ENCODE measurements at regions not wholly inside any gene's neighbourhood (a gene's known extent, or its start where the extent isn't known, plus 50 kb on each side); places are given as distances from the start of the nearest gene placed in this dataset.
"Not testable (repeated sequence)": the region's sequence is repeated elsewhere in the genome, so short reads cannot be mapped to it uniquely, and the experiment has no call there.

GRCh38 chr4:34974313-34974680, 1270.0 kb downstream of the ARAP2 start:
- no peak overlapping the region for H3K4me3 ChIP-seq (ENCODE audit: low read depth, low read length)
- no peak for TF ChIP-seq CTCF (IDR thresholded peaks at IDR 0.05; ENCODE audit: insufficient read depth, low read depth, low read length)
- no peak for DNase-seq (ENCODE audit: low read depth)

- H3K4me3 ChIP-seq (ENCODE audit: low read depth, low read length); DNase-seq (ENCODE audit: low read depth): not testable (repeated sequence)
These were observed 1223.1 kb downstream of the ARAP2 start for GRCh38 chr4:35021222-35021621.

GRCh38 chr4:35025152-35025834, 1219.0 kb downstream of the ARAP2 start:
- no peak for DNase-seq (ENCODE audit: low read depth)
- no peak for TF ChIP-seq CTCF (IDR thresholded peaks at IDR 0.05; ENCODE audit: insufficient read depth, low read depth, low read length)
- H3K4me3 ChIP-seq (ENCODE audit: low read depth, low read length), result no peak overlapping the region

- no peak for TF ChIP-seq CTCF (IDR thresholded peaks at IDR 0.05; ENCODE audit: insufficient read depth, low read depth, low read length)
- no peak overlapping the region for H3K4me3 ChIP-seq (ENCODE audit: low read depth, low read length)
- DNase-seq (ENCODE audit: low read depth), result no peak
These were observed 1206.1 kb downstream of the ARAP2 start for GRCh38 chr4:35038079-35038805.

GRCh38 chr4:35038845-35039244, 1205.5 kb downstream of the ARAP2 start:
- TF ChIP-seq CTCF (IDR thresholded peaks at IDR 0.05; ENCODE audit: insufficient read depth, low read depth, low read length), result no peak
- no peak overlapping the region for H3K4me3 ChIP-seq (ENCODE audit: low read depth, low read length)
- no peak for DNase-seq (ENCODE audit: low read depth)

- no peak for DNase-seq (ENCODE audit: low read depth)
- no peak overlapping the region for H3K4me3 ChIP-seq (ENCODE audit: low read depth, low read length)
These were observed 1191.8 kb downstream of the ARAP2 start for GRCh38 chr4:35052546-35052945.

More at GRCh38 chr4:35052546-35052945, 1191.8 kb downstream of the ARAP2 start:
- no peak for TF ChIP-seq CTCF (IDR thresholded peaks at IDR 0.05; ENCODE audit: insufficient read depth, low read depth, low read length)
